HepG2 (cell line): ENCODE measurements at regions not wholly inside any gene's neighbourhood (a gene's known extent, or its start where the extent isn't known, plus 50 kb on each side); places are given as distances from the start of the nearest gene placed in this dataset.

Source experiments
- ATAC-seq: fragments of 200-7000 bp; cut with Tn5 transposase; 3 replicates; pipeline ENCODE4 v1.9.1; 2020; ENCODE audit warnings: mild to moderate bottlenecking, moderate library complexity
- BruUV-seq: library from RNA; stranded (reverse); fragments of 400-500 nt; replicated peaks from 2 replicates; lab custom pipeline; 2021; lab: Mats Ljungman, UMichigan
- CTCF ChIA-PET: fragments of 300-600 bp; formaldehyde crosslinking; extraction: SDS; loops from one replicate; lab custom pipeline; 2021; ENCODE audit warnings: low total read pairs, inconsistent platforms, low intra/inter-chr PET ratio; lab: Yijun Ruan, JAX
- POLR2A ChIA-PET: fragments of 350-600 bp; sonication (Branson Sonifier 250); formaldehyde crosslinking; loops from one replicate; lab custom pipeline; 2020; ENCODE audit warnings: antibody characterized with exemption, inconsistent platforms; lab: Yijun Ruan, JAX
- DNase-seq: peaks from one replicate; pipeline ENCODE4 v3.0.0-alpha.2; 2015; ENCODE audit warnings: low spot score
- FAIRE-seq: peaks from 3 replicates; lab custom pipeline; 2011; peaks lifted over from hg19 to GRCh38; lab: Jason Lieb, UNC
- H2AFZ ChIP-seq: one replicate; pipeline ENCODE4 v1.6.1; 2011; ENCODE audit warnings: low read length, inconsistent platforms
- H3K27ac ChIP-seq: fragments of 300-600 bp; 3 replicates; pipeline ENCODE4 v1.8.0; 2011; ENCODE audit warnings: mixed run types, mild to moderate bottlenecking, mixed read lengths, low read length, inconsistent platforms; ENCODE audit not compliant: insufficient read depth; ENCODE audit errors: extremely low read length
- H3K27me3 ChIP-seq, 2 experiments: fragments of 200-600 bp in 1 of 2; 2 replicates in 1 of 2; 3 replicates in 1 of 2; pipeline versions ENCODE4 v1.6.0 to v1.8.0; 2011; ENCODE audit warnings: low read length in 2 of 2, mild to moderate bottlenecking in 2 of 2, moderate library complexity in 2 of 2, inconsistent platforms in 1 of 2; ENCODE audit not compliant: insufficient read depth in 2 of 2, control insufficient read depth in 1 of 2
- H3K36me3 ChIP-seq, 2 experiments: fragments of 200-600 bp in 1 of 2; replicated peaks in 1 of 2; 2 replicates in 1 of 2; 3 replicates in 1 of 2; pipeline versions ENCODE4 v1.5.1 to v1.8.0; 2011; ENCODE audit warnings: low read length in 2 of 2, inconsistent platforms in 1 of 2; ENCODE audit not compliant: insufficient read depth in 2 of 2, control insufficient read depth in 1 of 2
- H3K4me1 ChIP-seq: 2 replicates; pipeline ENCODE4 v1.5.1; 2012; ENCODE audit warnings: low read length, inconsistent platforms; ENCODE audit not compliant: insufficient read depth
- H3K4me2 ChIP-seq: 2 replicates; pipeline ENCODE4 v1.6.0; 2011; ENCODE audit warnings: low read depth, low read length, inconsistent platforms
- H3K4me3 ChIP-seq, 3 experiments: fragments of 200-600 bp in 1 of 3; sonication (generic), shearing (Covaris generic) in 1 of 3; replicated peaks in 1 of 3; 2 replicates each; pipeline ENCODE4 v1.5.1; 2011 to 2016; ENCODE audit warnings: low read length in 3 of 3, inconsistent platforms in 2 of 3, low read depth in 2 of 3, mild to moderate bottlenecking in 2 of 3, control low read depth in 1 of 3, mixed read lengths in 1 of 3; ENCODE audit not compliant: insufficient read depth in 1 of 3
- H3K79me2 ChIP-seq: one replicate; pipeline ENCODE4 v1.6.1; 2011; ENCODE audit warnings: low read length, inconsistent platforms; ENCODE audit not compliant: insufficient read depth
- H3K9ac ChIP-seq: 2 replicates; pipeline ENCODE4 v1.6.0; 2011; ENCODE audit warnings: mild to moderate bottlenecking, low read depth, low read length, inconsistent platforms; ENCODE audit not compliant: insufficient read depth
- H3K9me3 ChIP-seq: 2 replicates; pipeline ENCODE4 v1.5.1; 2012; ENCODE audit warnings: mild to moderate bottlenecking, low read length
- H4K20me1 ChIP-seq: 2 replicates; pipeline ENCODE4 v1.6.0; 2011; ENCODE audit warnings: inconsistent platforms, mild to moderate bottlenecking, low read length, moderate library complexity; ENCODE audit not compliant: insufficient read depth
- IRX3 ChIP-seq: sonication (generic); formaldehyde crosslinking; IDR thresholded peaks from 2 replicates; pipeline ENCODE4 v1.8.1; 2023; ENCODE audit warnings: mild to moderate bottlenecking, low read depth, missing genetic modification reagents, borderline replicate concordance
- ZNF124 ChIP-seq: sonication (generic); formaldehyde crosslinking; IDR thresholded peaks from 2 replicates; pipeline ENCODE4 v1.4.0; 2020; ENCODE audit warnings: missing genetic modification reagents
- WGBS: methylation state at CpG from one replicate; pipeline ENCODE4 v1.1.6; 2017; ENCODE audit warnings: low lambda C conversion rate; 5-methylcytosine and 5-hydroxymethylcytosine counted together
- in situ Hi-C: cut with HindIII; loops from 2 replicates; pipeline ENCODE4 v1.10.0; 2017; ENCODE audit warnings: low pct_unique_long_range_greater_than_20kb; ENCODE audit not compliant: extremely low pct_ligation_motif_present
- intact Hi-C: fragments of 100-400 bp; cut with micrococcal nuclease; formaldehyde crosslinking; loops from one replicate; pipeline ENCODE4 v1.10.0; 2022; ENCODE audit not compliant: unreplicated experiment

GRCh38 chr4:95979961-95980876, 140.3 kb downstream of the PDHA2 start:
- H3K27ac ChIP-seq: no peak overlapping the region
- no peaks in the 10 kb centered on the region for H3K36me3 ChIP-seq
- no peak overlapping the region for H3K4me2 ChIP-seq
- no peak for TF ChIP-seq ZNF124 (CRISPR knock-in tag)
- H3K27me3 ChIP-seq: no peaks in the 10 kb centered on the region
- no peak overlapping the region for H2AFZ ChIP-seq
- no peak overlapping the region for H3K4me3 ChIP-seq
- ATAC-seq (no peak), FAIRE-seq (no peak), DNase-seq (no peak)
- H4K20me1 ChIP-seq: no peaks in the 10 kb centered on the region
- H3K79me2 ChIP-seq: no peaks in the 10 kb centered on the region
- intact Hi-C loops (no loop called here), in situ Hi-C loops (no loop called here)
- H3K4me1 ChIP-seq: no peaks in the 10 kb centered on the region
- no TSS peak for BruUV-seq
- ChIA-PET POLR2A (no interaction called here), CTCF (no interaction called here)
- WGBS: no CpG with 5 or more reads among the region's 13 CpGs
- H3K9ac ChIP-seq: no peak overlapping the region
- H3K9me3 ChIP-seq: peaks cover 12% of the 10 kb centered on the region; the same call in 1 of the 2 replicates

- Histone ChIP-seq H3K9me3 (peaks cover 12% of the 10 kb centered on the region; the same call in 1 of the 2 replicates), H3K27me3 (no peaks in the 10 kb centered on the region), H2AFZ (no peak overlapping the region), H3K4me3 (no peak overlapping the region), H3K36me3 (no peaks in the 10 kb centered on the region), H3K9ac (no peak overlapping the region), H3K4me1 (no peaks in the 10 kb centered on the region), H3K27ac (no peak overlapping the region), H3K4me2 (no peak overlapping the region), H3K79me2 (no peaks in the 10 kb centered on the region), H4K20me1 (no peaks in the 10 kb centered on the region)
- 14% methylated on average over 1 of the region's 3 CpGs for WGBS
- in situ Hi-C loops: no loop called here
- BruUV-seq: no TSS peak
- DNase-seq (no peak), FAIRE-seq (no peak), ATAC-seq (no peak)
- no peak for TF ChIP-seq IRX3 (CRISPR knock-in tag)
- ChIA-PET POLR2A (no interaction called here), CTCF (no interaction called here)
- intact Hi-C loops: no loop called here
Observed at GRCh38 chr4:95980877-95981360, 141.0 kb downstream of the PDHA2 start.
